ENCODE measurements at regions not wholly inside any gene's neighbourhood (a gene's known extent, or its start where the extent isn't known, plus 50 kb on each side); places are given as distances from the start of the nearest gene placed in this dataset.

GRCh38 chr2:111643759-111644158, 240.2 kb downstream of the ANAPC1 start:
- H3K4me1 ChIP-seq (ENCODE audit: control insufficient read depth, insufficient read depth, low read length), result no peaks in the 10 kb centered on the region
- peaks cover 11% of the 10 kb centered on the region for H3K9me3 ChIP-seq (ENCODE audit: control insufficient read depth, low read length)
- H3K4me3 ChIP-seq (ENCODE audit: low read length), result no peak overlapping the region
- H3K36me3 ChIP-seq (ENCODE audit: control insufficient read depth, insufficient read depth, low read length, severe bottlenecking), result no peaks in the 10 kb centered on the region
- DNase-seq (ENCODE audit: low read depth), result no peak
- peaks cover 4% of the 10 kb centered on the region for H3K27me3 ChIP-seq (replicated peaks; ENCODE audit: control insufficient read depth, insufficient read depth, low read length)
- no peak overlapping the region for H3K9ac ChIP-seq (ENCODE audit: low read length)

DNA sequence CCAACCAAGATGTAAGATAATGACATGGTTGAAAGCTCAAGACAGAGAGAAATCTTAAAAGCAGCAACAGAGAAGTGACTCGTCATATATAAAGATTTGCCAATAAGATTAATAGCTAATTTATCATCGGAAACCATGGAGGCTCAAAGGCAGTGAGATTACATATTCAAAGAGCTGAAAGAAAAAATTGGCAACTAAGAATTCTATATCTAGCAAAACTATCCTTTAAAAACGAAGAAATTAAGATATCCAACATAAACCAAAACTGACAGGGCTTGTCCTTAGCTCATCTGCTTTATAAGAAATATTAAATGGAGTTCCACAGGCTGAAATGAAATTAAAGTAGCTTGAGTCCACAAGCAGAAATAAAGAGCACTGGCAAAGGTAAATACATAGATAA, 236.6 kb downstream of the ANAPC1 start:
- Histone ChIP-seq H3K4me3 (ENCODE audit: low read length) (no peak overlapping the region), H3K9me3 (ENCODE audit: control insufficient read depth, low read length) (peaks cover 17% of the 10 kb centered on the region), H3K9ac (ENCODE audit: low read length) (no peak overlapping the region), H3K27me3 (replicated peaks; ENCODE audit: control insufficient read depth, insufficient read depth, low read length) (peaks cover 4% of the 10 kb centered on the region), H3K4me1 (ENCODE audit: control insufficient read depth, insufficient read depth, low read length) (no peaks in the 10 kb centered on the region), H3K36me3 (ENCODE audit: control insufficient read depth, insufficient read depth, low read length, severe bottlenecking) (no peaks in the 10 kb centered on the region)
- no peak for DNase-seq (ENCODE audit: low read depth)

GRCh38 chr2:111652038-111652437, 232.0 kb downstream of the ANAPC1 start:
- H3K9me3 ChIP-seq (ENCODE audit: control insufficient read depth, low read length), result peaks cover 13% of the 10 kb centered on the region

GRCh38 chr2:111652681-111653080, 231.3 kb downstream of the ANAPC1 start:
- DNase-seq (ENCODE audit: low read depth), result no peak

More at GRCh38 chr2:111652038-111652437, 232.0 kb downstream of the ANAPC1 start:
- DNase-seq (ENCODE audit: low read depth), result no peak
- Histone ChIP-seq H3K9ac (ENCODE audit: low read length) (no peak overlapping the region), H3K36me3 (ENCODE audit: control insufficient read depth, insufficient read depth, low read length, severe bottlenecking) (no peaks in the 10 kb centered on the region), H3K4me3 (ENCODE audit: low read length) (no peak overlapping the region), H3K27me3 (replicated peaks; ENCODE audit: control insufficient read depth, insufficient read depth, low read length) (no peaks in the 10 kb centered on the region), H3K4me1 (ENCODE audit: control insufficient read depth, insufficient read depth, low read length) (no peaks in the 10 kb centered on the region)

GRCh38 chr2:111653103-111653624, 230.8 kb downstream of the ANAPC1 start:
- Histone ChIP-seq H3K4me1 (ENCODE audit: control insufficient read depth, insufficient read depth, low read length) (no peaks in the 10 kb centered on the region), H3K36me3 (ENCODE audit: control insufficient read depth, insufficient read depth, low read length, severe bottlenecking) (no peaks in the 10 kb centered on the region), H3K9ac (ENCODE audit: low read length) (no peak overlapping the region), H3K4me3 (ENCODE audit: low read length) (no peak overlapping the region), H3K9me3 (ENCODE audit: control insufficient read depth, low read length) (peaks cover 6% of the 10 kb centered on the region), H3K27me3 (replicated peaks; ENCODE audit: control insufficient read depth, insufficient read depth, low read length) (no peaks in the 10 kb centered on the region)
- no peak for DNase-seq (ENCODE audit: low read depth)

More at GRCh38 chr2:111652681-111653080, 231.3 kb downstream of the ANAPC1 start:
- Histone ChIP-seq H3K9me3 (ENCODE audit: control insufficient read depth, low read length) (peaks cover 7% of the 10 kb centered on the region), H3K36me3 (ENCODE audit: control insufficient read depth, insufficient read depth, low read length, severe bottlenecking) (no peaks in the 10 kb centered on the region), H3K27me3 (replicated peaks; ENCODE audit: control insufficient read depth, insufficient read depth, low read length) (no peaks in the 10 kb centered on the region), H3K4me3 (ENCODE audit: low read length) (no peak overlapping the region), H3K4me1 (ENCODE audit: control insufficient read depth, insufficient read depth, low read length) (no peaks in the 10 kb centered on the region), H3K9ac (ENCODE audit: low read length) (no peak overlapping the region)

- DNase-seq (ENCODE audit: low read depth), result no peak
- H3K9ac ChIP-seq (ENCODE audit: low read length), result no peak overlapping the region
- H3K4me3 ChIP-seq (ENCODE audit: low read length), result no peak overlapping the region
- H3K9me3 ChIP-seq (ENCODE audit: control insufficient read depth, low read length), result peaks cover 6% of the 10 kb centered on the region
- H3K36me3 ChIP-seq (ENCODE audit: control insufficient read depth, insufficient read depth, low read length, severe bottlenecking), result no peaks in the 10 kb centered on the region
- H3K27me3 ChIP-seq (replicated peaks; ENCODE audit: control insufficient read depth, insufficient read depth, low read length), result no peaks in the 10 kb centered on the region
- peaks cover 1% of the 10 kb centered on the region for H3K4me1 ChIP-seq (ENCODE audit: control insufficient read depth, insufficient read depth, low read length)
These were observed 230.1 kb downstream of the ANAPC1 start for GRCh38 chr2:111653913-111654312.

- no peaks in the 10 kb centered on the region for H3K36me3 ChIP-seq (ENCODE audit: control insufficient read depth, insufficient read depth, low read length, severe bottlenecking)
- H3K4me1 ChIP-seq (ENCODE audit: control insufficient read depth, insufficient read depth, low read length), result peaks cover 8% of the 10 kb centered on the region
- H3K4me3 ChIP-seq (ENCODE audit: low read length), result no peak overlapping the region
- H3K9me3 ChIP-seq (ENCODE audit: control insufficient read depth, low read length), result peaks cover 6% of the 10 kb centered on the region
- H3K27me3 ChIP-seq (replicated peaks; ENCODE audit: control insufficient read depth, insufficient read depth, low read length), result no peaks in the 10 kb centered on the region
- H3K9ac ChIP-seq (ENCODE audit: low read length), result no peak overlapping the region
- no peak for DNase-seq (ENCODE audit: low read depth)
These were observed 229.2 kb downstream of the ANAPC1 start for GRCh38 chr2:111654829-111655228.

GRCh38 chr2:111656436-111656835, 227.6 kb downstream of the ANAPC1 start:
- Histone ChIP-seq H3K4me1 (ENCODE audit: control insufficient read depth, insufficient read depth, low read length) (peaks cover 15% of the 10 kb centered on the region), H3K4me3 (ENCODE audit: low read length) (no peak overlapping the region), H3K9me3 (ENCODE audit: control insufficient read depth, low read length) (peaks cover 6% of the 10 kb centered on the region), H3K27me3 (replicated peaks; ENCODE audit: control insufficient read depth, insufficient read depth, low read length) (no peaks in the 10 kb centered on the region), H3K36me3 (ENCODE audit: control insufficient read depth, insufficient read depth, low read length, severe bottlenecking) (no peaks in the 10 kb centered on the region), H3K9ac (ENCODE audit: low read length) (no peak overlapping the region)
- DNase-seq (ENCODE audit: low read depth), result no peak

DNA sequence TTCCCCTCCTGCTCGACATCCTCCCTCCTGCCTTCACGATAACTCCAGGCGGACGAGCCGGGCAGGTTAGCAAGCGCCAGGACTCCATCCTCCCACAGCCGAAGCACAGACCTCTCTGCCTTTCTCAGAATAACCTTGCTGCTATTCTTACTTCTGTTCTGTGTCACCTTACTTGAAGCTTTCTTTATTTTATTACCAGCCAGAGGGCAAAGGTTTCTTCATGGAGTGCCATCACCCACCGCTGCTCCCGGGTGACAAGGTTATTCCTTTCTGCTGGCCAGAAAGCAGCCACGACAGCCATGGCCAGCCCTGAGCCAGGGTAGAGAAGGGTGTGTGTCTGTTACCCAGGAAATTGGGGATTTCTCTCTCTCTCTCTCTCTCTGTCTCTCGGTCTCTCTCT, 227.1 kb downstream of the ANAPC1 start:
- H3K9me3 ChIP-seq (ENCODE audit: control insufficient read depth, low read length), result peaks cover 4% of the 10 kb centered on the region
- no peaks in the 10 kb centered on the region for H3K27me3 ChIP-seq (replicated peaks; ENCODE audit: control insufficient read depth, insufficient read depth, low read length)
- H3K36me3 ChIP-seq (ENCODE audit: control insufficient read depth, insufficient read depth, low read length, severe bottlenecking), result no peaks in the 10 kb centered on the region
- DNase-seq (ENCODE audit: low read depth), result no peak
- no peak overlapping the region for H3K9ac ChIP-seq (ENCODE audit: low read length)
- H3K4me1 ChIP-seq (ENCODE audit: control insufficient read depth, insufficient read depth, low read length), result peaks cover 19% of the 10 kb centered on the region
- no peak overlapping the region for H3K4me3 ChIP-seq (ENCODE audit: low read length)

DNA sequence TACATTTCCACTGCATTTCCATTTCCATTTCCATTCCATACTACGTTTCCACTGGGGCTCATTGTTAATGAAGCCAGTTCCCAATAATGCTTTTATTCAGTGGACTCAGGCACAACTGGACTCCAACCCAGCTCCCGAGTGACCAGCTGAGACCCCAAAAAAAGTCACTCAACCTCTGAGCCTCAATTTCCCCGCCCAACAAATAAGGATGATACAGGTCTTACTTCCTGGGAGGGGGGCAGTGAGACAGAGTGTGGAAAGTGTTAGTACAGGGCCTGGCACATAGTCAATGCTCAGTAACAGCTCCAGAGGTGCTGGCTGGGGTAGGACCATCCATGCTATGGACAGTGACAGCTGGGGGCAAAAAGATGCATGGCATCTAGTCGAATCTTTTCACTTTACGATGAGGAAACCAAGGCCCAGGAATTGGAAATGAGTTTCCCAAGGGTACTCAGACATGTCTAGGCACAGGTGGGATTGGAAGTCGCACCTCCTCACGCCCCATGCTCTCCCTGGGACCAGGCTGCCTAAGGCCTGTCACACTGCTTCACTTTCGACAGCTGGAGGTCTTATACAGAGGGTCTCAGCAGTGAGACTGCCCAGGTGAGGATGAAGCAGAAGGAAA, 226.5 kb downstream of the ANAPC1 start:
- Histone ChIP-seq H3K4me3 (ENCODE audit: low read length) (no peak overlapping the region), H3K4me1 (ENCODE audit: control insufficient read depth, insufficient read depth, low read length) (peaks cover 24% of the 10 kb centered on the region), H3K9ac (ENCODE audit: low read length) (no peak overlapping the region), H3K27me3 (replicated peaks; ENCODE audit: control insufficient read depth, insufficient read depth, low read length) (no peaks in the 10 kb centered on the region), H3K9me3 (ENCODE audit: control insufficient read depth, low read length) (no peaks in the 10 kb centered on the region), H3K36me3 (ENCODE audit: control insufficient read depth, insufficient read depth, low read length, severe bottlenecking) (no peaks in the 10 kb centered on the region)
- no peak for DNase-seq (ENCODE audit: low read depth)

GRCh38 chr2:111659361-111660333, 224.3 kb downstream of the ANAPC1 start:
- Histone ChIP-seq H3K36me3 (ENCODE audit: control insufficient read depth, insufficient read depth, low read length, severe bottlenecking) (no peaks in the 10 kb centered on the region), H3K9ac (ENCODE audit: low read length) (no peak overlapping the region), H3K4me3 (ENCODE audit: low read length) (no peak overlapping the region), H3K27me3 (replicated peaks; ENCODE audit: control insufficient read depth, insufficient read depth, low read length) (no peaks in the 10 kb centered on the region), H3K9me3 (ENCODE audit: control insufficient read depth, low read length) (no peaks in the 10 kb centered on the region), H3K4me1 (ENCODE audit: control insufficient read depth, insufficient read depth, low read length) (peaks cover 31% of the 10 kb centered on the region)
- DNase-seq (ENCODE audit: low read depth), result peak; percentile 86

Data from adipocyte (in vitro differentiated cells).